SH-SY5Y (cell line): ENCODE measurements at regions not wholly inside any gene's neighbourhood (a gene's known extent, or its start where the extent isn't known, plus 50 kb on each side); places are given as distances from the start of the nearest gene placed in this dataset.

ENCODE experiments used
- GATA2 ChIP-seq: IDR thresholded peaks from 2 replicates; pipeline ENCODE4 v1.6.1; 2011; ENCODE audit warnings: mild to moderate bottlenecking, low read depth, low read length
- GATA3 ChIP-seq: IDR thresholded peaks from 2 replicates; pipeline ENCODE4 v1.6.1; 2011; ENCODE audit warnings: low read depth, mild to moderate bottlenecking, low read length, moderate library complexity

GRCh38 chr6:144335311-144335861, 50.3 kb downstream of the UTRN start:
- TF ChIP-seq GATA2, result no peak
- no peak for TF ChIP-seq GATA3

GRCh38 chr6:144335914-144336313, 50.8 kb downstream of the UTRN start:
- TF ChIP-seq GATA2 (no peak), GATA3 (no peak)

- TF ChIP-seq GATA3 (no peak), GATA2 (no peak)
Observed at GRCh38 chr6:144336900-144337299, 51.8 kb downstream of the UTRN start.

DNA sequence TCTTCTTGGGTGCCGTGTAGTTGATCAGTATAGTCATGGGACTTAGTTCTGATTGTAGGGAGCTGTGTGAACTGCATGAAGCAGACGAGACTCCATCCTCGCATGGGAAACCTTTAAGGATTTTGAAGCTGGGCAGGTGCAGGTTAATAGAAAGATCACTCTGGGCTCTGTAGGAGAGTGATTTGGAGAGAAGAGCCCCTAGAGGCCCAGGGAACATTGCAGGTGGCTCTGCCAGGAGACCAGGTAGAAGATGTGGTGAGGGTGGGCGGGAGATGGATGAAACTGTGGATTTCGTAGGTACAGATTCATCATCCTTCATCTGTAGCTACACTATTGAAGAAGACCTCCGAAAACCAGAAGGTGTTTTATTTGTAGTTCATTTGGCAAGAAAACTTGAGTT, 53.3 kb downstream of the UTRN start:
- TF ChIP-seq GATA2, result no peak
- TF ChIP-seq GATA3, result no peak

DNA sequence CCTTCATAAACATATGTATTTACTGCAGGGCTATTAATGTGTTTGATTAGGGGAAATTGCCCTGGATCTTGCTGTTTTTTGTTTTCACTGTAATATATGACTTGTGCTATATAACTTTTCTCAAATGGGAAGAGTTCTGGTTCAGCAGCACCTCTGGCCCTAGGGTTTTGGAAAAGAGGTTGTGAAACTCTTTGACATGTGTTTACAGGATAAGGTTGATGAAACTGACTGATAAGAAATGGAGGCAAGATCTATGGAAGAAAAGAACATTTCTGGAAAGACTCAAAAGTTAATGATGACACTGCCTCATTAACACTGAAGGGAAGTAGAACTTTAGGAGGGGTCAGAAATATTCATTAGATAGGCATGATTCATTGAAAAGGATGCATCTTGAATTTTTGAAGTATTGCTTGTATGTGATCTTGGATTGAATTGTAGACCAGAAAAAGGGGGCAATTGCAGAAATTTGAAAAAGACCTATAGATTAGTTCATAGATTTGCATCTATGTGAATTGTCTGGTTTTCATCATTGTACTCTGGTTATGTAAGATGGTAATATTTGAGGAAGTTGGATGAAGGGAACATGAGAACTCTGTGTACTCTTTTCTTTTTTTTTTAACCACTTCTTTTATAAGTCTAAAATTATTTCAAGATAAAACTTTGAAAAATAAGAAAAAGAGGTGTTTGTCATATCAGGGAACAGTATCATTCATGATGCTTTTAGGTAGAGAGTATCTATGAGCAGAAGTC, 54.0 kb downstream of the UTRN start:
- TF ChIP-seq GATA3 (no peak), GATA2 (no peak)

GRCh38 chr6:144339859-144340452, 54.8 kb downstream of the UTRN start:
- no peak for TF ChIP-seq GATA3
- TF ChIP-seq GATA2, result no peak

GRCh38 chr6:144340541-144341371, 55.6 kb downstream of the UTRN start:
- TF ChIP-seq GATA3 (no peak), GATA2 (no peak)

DNA sequence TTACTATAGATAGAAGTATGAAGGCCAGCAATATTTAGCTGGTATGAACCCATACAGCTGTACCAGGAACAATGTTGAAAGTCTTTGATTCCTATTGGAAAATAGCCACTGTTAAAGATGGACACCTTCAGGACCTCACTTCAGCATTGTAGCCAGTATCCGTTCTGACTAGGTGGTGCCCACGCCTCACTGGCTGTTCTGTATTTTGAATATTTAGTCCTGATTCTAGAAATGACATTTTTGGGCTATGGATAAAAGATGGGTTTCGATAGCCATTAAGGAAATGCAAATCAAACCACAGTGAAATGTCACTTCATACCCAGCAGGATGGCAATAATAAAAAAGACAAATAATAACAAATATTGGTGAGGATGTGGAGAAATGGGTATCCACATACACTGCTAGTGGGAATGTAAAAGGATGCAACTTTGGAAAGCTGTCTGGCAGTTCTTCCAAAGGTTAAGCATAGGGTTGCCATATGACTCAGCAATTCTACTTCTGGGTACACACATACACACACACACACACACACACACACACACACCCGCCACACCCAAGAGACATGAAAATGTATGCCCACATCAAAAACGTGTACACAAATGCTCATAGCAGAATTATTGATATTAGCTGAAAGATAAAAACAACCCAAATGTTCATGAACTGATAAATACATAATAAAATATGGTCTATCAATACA, 56.8 kb downstream of the UTRN start:
- no peak for TF ChIP-seq GATA3

- TF ChIP-seq GATA2 (no peak), GATA3 (no peak)
Observed at GRCh38 chr6:144343701-144344428, 58.7 kb downstream of the UTRN start.

DNA sequence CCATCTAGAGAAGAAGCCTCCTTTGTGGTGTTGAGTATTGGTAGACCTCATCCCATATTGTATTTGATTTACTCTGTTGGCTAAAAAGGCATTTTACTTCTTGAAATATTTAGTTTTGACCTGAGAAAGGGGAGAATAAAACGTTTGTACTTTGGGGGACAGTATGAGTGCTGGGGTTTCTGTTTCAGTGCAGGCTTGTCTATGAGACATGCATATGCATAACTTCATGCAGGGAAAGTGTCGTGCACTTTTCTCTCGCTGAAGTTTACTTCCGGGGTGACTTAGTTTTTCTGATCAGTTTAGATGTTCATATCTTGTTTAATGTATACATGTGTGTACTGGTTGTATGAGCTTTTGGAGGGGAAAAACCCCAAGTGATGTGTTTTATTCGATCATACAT, 59.5 kb downstream of the UTRN start:
- TF ChIP-seq GATA3 (no peak), GATA2 (no peak)

DNA sequence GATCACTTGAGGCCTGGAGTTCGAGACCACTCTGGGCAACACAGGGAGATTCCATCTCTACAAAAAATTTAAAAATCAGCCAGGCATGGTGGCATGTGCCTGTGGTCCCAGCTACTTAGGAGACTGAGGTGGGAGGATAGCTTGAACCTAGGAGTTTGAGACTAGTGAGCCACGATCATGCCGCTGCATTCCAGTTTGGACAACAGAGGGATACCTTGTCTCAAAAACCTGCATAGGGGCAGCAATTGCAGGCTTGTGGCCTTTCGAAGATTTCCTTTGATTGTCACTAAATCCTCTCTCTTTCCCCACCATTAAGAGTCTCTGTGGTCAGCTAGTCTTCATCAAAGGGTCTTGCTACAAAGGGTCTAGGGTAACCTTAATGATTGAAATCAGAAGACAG, 60.3 kb downstream of the UTRN start:
- TF ChIP-seq GATA3 (no peak), GATA2 (no peak)

GRCh38 chr6:144346719-144347447, 61.7 kb downstream of the UTRN start:
- TF ChIP-seq GATA2 (no peak), GATA3 (no peak)

DNA sequence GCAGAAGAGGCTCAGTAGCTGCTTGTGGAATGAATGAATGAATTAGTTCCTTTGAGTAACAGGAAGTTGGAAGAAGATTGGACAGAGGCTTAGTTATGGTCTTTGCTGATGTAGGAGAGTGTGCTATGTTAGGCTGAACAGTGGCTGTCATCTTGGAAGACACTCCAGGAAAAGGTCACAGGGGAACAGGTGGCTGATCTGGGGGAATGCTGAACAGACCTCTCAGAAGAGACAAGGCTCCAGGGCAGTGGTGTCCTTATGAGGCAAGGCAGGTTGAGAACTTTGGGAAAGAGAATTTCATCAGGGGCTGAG, 62.3 kb downstream of the UTRN start:
- no peak for TF ChIP-seq GATA2
- TF ChIP-seq GATA3, result no peak
